Activated CD8-positive, alpha-beta memory T cell treated with anti-CD3 and anti-CD28 coated beads, Interleukin-2, amount 50 U/mL, for 1 hour (primary cell): ENCODE measurements at regions not wholly inside any gene's neighbourhood (a gene's known extent, or its start where the extent isn't known, plus 50 kb on each side); places are given as distances from the start of the nearest gene placed in this dataset.
"Not testable (repeated sequence)": the region's sequence is repeated elsewhere in the genome, so short reads cannot be mapped to it uniquely, and the experiment has no call there.

Source experiments
- DNase-seq: peaks from one replicate; pipeline ENCODE4 v3.0.0-alpha.2; 2020; ENCODE audit errors: extremely low read depth

DNA sequence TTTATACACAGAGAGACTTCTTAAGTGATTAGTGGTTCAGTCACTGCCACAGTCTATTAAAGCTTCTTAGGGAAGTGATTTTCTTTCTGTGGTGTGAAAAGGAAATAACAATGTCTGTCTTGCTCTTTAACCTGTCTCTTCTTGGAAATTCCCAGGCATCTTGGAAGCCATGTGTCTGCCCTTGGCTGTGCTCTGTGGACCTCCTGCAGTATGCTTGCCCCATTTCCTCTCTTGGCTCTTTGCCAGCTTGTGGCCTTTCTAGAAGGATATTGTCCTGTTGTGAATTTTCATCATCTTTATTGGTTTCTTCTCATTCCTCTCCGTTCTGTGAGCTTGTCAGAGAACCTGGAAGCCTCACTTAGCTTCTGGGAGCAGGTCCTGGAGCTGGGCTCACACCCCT, 338.4 kb upstream of the C2CD4B start:
- no peak for DNase-seq

DNA sequence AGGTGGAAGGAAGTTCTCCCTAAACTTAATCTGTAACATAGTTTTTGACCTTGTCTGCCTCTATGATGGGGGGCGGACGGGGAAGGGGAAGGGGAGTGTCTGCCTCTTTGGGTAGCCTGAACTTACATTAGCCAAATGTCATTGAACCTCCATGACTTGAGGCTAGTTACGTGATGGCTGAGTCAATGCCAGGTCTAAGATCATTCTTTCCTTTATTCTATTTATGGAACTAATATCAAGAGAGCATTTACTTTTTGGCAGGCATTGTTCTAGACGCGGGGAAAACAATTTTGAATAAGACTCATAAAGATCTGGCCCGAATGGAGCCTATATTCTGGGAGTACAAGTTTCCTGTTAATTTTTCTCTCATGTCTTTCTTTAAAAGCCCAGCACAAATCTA, 340.7 kb upstream of the C2CD4B start:
- DNase-seq: no peak

DNA sequence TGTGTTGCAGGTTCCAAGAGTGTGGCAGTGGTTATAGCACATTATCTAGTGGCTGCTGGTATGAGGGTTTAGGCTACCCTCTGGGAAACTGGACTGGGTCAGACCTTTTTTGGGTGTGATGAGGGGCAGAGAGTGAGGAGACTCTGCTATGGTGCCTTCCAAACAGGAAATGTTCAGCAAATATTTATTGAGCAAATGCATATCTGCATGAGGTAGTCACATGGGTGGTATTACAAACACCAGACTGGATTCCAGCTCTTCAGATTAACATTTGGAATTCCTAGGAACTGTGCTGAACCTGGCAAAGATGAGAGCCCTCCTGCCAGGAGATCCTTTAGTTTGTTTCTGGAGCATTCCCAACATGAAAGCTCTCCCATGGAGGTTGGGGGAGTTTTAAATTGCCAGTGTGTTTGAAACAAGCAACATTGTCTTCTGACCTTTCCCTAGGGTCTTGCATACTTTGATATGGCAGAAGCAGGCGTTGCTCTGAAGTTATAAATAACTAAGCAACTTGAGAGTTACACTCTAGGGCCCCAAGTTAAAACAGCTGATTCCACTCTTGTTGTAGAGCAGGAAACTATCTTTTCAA, 341.2 kb upstream of the C2CD4B start:
- DNase-seq: no peak

DNA sequence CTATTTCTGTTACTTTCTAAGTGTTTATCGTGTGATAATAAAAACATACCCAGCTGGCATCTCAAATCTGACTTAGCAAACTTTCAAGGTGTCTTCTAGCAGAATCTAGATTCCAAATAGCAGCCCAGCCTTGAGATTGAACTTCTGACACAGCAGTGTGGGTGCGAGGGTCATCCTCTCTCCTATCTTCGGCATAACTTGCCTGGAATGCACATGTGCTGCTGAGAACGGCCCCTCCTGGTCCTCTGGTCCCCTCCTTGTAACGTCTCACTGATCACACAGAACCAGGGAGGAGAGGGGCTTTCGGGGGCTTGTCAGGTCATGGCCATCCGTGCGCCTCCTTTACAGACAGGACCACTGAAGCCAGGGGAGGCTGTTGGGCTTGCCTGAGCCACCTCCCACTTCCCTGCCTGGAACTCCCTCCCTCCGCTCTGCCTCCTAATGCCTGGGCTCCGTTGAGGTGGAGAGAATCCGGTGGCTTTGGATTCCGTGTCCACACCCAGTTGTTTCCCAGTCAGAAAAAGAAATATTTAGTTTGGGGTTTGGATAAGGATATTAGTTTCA, 344.4 kb upstream of the C2CD4B start:
- DNase-seq: no peak

DNA sequence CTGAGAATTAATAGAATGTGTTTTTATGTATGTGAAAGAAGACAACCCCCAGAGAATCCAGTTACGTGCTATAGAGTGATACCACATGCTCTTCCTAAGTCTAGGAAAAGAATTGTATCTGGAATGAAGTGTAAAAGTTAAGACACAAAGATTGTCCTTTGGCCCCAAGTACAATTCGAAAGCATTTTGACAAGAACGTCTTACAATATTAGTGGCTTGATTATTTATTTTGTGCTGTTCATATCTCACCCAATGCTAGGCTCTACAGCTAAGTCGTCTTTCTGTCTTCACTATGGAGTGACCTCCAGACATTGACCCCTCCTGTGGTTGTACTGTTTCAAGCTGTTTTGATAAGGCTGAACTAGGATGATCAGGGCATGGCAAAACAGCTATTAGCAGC, 345.7 kb upstream of the C2CD4B start:
- no peak for DNase-seq

DNA sequence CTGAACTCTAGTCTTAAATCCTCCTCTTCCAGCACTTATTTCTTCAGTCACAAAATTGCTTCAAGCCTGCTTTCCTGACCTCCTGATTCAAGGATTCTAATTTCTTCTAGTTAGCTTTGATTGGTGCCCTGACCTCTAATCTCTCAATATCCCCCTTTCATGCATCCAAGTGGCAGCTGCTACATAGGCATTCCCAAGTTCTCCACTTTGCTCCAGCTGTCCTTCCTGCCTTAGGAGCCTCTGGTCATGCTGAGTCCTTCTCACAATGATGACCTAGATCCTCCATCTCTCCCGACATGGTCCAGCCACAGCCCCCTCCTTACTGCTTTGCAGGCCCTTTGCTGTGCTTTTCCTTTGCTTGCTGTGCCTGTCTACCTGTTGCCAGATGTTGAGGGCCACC, 347.8 kb upstream of the C2CD4B start:
- no peak for DNase-seq

DNA sequence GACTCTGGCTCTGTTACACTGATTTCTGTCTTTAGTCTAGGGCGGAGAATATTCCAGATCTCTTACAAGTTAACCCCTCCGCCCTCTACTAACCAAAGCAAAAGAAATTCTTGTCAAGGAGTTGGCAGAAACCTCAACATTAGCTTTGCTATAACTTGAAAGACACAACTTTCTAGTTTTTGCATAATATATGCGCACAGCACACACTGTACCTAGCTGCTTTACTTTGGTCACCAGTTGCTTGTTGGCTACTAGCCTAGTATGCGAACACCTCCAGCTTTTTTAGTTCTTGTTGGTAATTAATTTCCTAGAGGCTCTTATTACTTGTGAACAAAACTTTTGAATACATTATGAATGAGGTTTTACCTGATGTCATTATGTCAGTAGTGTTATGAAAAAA, 348.8 kb upstream of the C2CD4B start:
- no peak for DNase-seq

DNA sequence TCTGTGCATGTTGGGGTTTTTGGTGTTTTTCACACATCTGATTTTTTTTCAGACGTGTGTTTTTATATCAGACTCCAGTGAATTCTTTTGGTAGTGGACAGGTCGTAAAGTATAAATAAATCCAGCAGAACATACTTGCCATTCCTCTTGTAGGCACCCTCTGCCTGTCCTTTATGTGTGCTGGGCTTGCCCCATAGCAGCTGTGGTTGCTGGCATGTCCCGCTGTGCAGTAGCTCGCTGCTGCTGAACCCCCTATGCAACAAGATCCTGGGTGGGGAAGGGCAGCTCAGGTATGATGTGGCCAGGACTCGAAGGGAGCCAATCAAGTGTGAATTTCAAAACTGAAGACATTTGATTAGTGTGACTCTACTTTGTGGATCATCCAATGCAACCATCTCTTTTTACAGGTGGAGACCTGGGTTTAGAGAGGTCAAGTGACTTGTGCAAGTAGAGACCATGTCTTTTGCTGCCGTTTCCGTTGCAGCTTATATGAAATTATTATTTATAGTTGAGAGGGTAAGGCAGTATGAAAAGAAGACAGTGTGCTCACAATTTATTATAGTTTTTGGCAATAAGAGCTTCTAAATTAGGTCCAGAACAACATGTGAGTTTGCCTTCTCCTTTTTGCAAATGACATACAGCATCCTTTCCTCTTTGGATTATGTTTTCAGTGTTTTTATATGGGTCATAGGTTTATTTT, 350.8 kb upstream of the C2CD4B start:
- no peak for DNase-seq

DNA sequence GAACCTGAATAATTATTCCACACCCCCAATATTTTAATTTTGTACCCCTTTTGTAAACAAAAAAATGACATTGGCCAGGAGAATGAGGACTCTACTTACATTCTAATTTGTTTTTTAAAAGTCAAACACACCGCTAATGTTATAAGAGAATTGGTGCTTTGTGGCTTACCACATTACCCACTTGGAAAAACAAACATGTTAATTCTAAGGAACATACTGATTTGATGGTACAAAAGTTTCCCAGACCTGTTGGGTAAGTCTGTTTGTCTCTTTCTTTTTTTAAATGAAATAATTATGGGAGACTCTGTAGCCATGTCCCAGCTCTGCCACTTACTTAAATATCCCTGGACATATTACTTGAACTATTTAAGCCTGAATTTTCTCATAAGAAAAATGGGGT, 352.5 kb upstream of the C2CD4B start:
- DNase-seq: no peak

DNA sequence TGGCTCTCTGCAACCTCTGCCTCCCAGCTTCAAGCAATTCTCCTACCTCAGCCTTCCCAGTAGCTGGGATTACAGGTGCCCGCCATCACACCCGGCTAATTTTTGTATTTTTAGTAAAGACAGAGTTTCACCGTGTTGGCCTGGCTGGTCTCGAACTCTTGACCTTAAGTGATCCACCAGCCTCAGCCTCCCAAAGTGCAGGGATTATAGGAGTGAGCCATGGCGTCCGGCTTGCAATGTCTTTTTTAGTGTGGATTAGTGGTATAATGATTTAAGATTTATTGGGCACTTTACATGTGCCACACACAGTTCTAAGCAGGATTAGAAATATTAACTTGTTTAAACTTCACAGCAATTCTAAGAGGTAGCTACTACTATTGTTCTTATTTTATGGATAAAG, 353.6 kb upstream of the C2CD4B start:
- DNase-seq: not testable (repeated sequence)

DNA sequence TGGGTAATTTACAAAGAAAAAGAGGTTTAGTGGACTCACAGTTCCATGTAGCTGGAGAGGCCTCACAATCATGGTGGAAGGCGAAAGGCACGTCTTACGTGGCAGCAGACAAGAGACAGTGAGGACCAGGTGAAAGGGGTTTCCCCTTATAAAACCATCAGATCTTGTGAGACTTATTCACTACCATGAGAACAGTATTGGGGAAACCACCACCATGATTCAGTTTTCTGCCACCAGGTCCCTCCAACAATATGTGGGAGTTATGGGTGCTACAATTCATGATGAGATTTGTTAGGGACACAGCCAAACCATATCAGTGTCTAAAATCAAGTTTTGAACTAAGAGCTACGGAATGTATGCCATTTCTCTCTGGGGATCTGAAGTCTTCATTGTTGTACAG, 354.8 kb upstream of the C2CD4B start:
- DNase-seq: no peak

DNA sequence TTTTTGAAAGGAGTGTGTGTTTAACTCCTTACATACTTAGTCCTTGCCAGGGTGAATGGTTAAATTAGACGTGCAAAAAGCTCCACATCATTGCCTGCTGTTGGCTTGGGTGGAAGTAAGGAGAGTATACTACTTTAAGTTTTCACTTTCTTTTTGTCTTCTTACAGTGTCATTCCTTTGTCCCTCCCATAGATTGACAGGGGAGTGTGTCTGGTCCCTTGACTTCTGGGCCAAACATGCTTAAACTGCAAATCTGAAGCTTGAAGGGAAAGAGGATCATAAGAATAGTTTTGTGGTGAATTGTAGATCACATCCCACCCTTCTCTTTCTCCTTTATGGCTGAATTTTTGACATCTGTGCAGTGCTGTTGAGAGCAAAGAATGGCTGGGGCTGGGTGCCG, 355.8 kb upstream of the C2CD4B start:
- DNase-seq: no peak

DNA sequence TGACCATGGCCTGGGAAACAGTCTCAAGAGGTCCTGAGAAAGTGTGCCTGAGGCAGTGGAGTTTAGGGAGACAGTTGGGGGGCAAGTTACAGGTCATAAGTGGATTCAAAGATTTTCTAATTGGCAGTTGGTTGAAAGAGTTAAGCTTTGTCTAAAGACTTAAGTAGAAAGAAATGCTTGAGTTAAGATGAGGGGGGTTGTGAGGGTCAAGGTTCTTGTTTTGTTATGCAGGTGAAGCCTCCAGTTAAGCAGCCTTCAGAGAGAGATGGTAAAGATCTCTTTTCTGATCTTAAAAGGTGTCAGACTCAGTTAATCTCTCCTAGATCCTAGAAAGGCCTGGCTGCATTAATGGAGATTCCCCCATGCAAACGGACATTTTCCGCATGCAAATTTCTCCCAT, 356.3 kb upstream of the C2CD4B start:
- DNase-seq: no peak

DNA sequence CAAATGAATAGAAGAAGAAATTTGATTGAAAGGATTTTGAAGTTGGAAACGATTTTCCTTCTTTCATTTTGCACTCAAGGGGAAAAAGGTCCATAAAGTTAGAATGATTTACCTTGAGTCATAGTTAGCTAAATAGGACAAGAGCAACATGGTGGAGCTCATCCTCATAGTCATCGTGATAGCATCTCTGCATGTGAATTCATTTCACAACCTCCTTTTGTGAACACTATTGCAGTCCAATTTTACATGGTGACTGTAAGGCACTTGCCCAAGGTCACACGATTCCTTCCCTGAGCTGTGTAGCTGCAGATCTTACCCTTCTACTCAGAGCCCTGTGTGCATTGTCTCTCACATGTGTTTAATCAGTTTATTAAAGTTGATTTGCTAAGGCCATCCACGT, 359.8 kb upstream of the C2CD4B start:
- no peak for DNase-seq

DNA sequence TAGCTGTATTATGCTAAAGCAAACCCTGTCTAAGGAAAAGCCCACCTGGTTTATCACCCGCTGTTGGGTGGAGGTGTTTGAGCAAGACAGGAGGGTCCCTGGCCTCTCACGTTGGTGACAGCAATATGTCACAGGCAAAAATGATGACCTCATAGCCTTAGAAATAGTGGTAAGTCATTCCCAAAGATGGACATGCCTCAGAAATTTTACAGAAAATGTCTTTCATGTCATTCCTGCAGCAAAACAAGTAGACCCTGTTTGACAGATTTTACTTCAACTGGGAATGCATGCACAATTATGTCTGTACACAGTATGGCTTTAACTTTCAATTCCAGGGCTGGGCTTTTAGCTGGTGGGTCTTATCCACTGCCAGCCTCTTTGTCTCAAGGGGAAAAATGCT, 362.3 kb upstream of the C2CD4B start:
- no peak for DNase-seq

DNA sequence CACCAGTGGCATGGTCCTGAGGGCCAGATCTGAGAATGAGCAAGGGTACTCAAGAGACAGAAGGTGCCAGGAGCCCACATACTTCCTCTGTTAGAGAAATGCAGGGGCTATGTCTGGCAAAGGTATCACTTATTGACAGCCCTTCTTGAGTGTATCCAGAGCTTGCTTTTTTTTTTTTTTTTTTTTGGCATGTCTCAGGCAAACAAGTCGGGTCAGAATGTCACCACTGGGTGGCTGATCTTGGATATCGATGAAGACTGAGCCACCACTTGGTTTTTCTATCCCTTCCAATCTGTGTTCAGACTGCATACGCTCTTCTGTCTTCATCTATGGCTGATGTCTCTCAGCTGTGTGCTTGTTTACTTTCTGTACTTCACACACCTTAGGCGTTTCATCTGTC, 363.4 kb upstream of the C2CD4B start:
- no peak for DNase-seq

DNA sequence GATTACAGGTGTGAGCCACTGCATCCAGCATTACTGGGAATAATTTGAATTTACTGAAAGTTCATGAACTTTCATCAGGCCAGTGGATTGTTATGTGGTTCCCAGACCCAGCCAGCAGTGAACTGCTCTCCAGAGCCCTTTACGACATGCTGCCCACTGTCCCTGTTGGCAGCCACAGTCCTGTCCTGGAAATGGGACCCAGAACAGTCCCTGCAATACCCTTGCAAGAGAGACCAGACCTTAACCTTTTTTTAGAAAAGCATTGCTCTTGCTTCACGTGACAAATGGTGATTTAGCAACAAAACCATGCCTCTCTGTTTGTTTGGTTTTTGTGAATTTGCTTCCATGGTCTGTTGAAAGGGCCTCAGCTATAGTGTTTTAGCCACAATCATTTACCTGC, 367.3 kb upstream of the C2CD4B start:
- DNase-seq: no peak

DNA sequence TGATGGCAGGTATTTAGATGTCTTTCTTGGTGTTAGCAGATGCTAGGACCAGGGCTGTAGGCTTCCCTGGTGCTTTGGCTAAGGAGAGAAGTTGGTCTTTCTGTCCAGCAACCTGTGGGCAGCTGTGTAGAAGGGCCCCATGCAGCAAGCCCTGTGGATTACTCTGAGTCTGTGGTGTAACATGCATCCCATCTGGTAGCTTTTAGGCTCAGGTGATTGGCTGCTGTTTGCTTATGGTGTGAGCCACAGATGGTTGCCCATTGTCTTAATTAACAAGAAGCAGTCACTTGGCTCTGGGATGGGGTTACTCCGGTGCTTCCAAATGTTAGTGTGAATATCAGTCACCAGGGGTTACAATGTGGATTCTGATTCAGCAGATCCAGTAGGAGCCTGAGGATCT, 368.6 kb upstream of the C2CD4B start:
- DNase-seq: no peak

DNA sequence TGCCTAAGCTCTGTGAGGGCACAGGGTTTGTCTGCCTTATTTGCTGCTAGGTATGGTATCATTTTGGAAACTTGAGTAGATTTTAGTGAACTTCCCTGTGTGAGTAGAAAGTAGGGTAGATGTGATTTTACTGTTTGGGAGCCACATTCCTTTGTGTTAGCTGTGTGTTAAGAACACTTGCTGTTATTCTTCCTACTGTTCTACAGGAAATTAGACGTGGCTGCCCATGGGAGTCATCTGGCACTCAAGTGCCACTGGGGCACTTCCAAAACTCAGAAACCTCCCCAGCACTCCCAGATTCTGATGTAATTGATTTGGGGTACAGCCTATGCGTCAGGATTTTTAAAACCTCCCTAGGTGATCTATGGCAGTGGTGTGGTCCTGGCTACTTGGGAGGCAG, 369.9 kb upstream of the C2CD4B start:
- no peak for DNase-seq

DNA sequence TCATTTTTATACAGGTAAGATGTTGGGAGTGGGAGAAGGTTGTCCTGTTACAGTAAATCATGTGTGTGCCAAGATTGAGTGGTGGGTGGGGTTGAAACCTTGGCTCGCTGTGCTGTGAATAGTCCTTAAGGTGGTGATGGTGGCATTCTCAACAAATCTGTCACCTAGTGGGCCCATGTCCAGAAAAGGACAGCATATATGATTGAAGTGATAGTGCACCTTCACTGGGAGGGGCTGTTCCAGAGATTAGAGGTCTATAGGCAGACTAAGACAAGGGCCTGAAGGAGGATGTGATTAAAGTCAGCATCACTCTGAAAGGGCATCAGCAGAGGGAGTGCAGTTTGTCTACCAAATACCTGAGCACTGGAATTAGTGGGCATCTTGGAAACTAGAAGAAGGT, 374.2 kb upstream of the C2CD4B start:
- DNase-seq: no peak

DNA sequence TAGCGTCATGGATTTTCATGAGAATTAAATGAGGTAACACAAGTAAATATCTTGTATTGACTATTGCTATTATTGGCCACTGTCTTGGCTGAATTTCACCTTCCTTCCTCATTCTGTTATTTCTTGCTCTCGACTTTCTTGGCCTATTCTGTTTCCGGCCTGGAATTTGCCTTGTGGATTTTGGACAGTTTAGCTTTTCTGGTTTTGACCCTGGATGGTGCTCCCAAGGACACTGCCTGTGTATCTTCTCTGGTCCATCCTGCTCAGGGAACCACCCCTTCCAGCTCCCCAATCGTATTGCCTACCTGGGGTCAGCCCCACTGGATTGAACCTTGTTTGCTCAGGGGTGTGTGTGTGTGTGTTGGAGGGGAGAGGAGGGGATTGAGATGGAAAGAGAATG, 376.2 kb upstream of the C2CD4B start:
- DNase-seq: no peak

DNA sequence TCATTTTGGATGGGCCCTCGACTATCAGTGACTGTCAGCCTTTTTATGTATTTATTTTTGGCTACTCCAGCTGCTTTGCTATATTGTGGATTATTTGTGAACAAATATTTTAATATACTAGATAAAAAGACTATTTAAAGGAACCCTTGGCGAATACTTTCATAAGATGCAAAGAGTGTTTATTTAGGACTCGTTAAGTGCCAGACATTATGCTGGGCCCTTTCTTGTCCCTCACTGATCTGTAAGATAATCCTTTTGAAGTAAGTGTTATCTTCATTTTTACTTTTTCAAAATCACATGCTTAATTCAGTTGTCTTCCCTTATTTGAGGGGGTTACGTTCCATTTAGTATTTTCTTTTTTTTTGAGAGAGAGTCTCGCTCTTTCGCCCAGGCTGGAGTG, 376.8 kb upstream of the C2CD4B start:
- no peak for DNase-seq

DNA sequence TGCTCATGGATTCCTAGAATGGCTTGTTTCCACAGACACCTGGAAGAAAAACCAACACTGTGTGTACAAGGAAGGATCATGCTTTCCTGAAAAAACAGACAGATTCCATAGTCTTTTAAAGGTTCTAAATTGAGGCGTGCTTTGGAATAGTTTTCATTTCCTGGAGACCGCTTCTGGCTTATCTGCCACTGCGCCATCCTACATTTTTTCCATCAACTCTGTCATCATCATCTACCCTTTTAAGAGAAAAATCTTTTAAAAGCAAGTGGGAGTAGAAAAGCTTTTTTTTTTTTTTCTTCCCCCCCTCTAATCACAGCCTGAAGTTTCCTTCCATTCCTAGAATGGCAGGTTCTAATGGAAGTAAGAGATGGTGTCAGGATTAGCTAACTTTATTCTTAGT, 379.4 kb upstream of the C2CD4B start:
- no peak for DNase-seq
